Spleen (tissue), 11 donors: ENCODE measurements at regions not wholly inside any gene's neighbourhood (a gene's known extent, or its start where the extent isn't known, plus 50 kb on each side); places are given as distances from the start of the nearest gene placed in this dataset.

Experiments
- DNase-seq: peaks from one replicate; pipeline ENCODE4 v3.0.0-alpha.2; 2020
- H3K27ac ChIP-seq, 8 donors: fragments of 200-600 bp; sonication (generic) in 7 of 8; 1 replicate in 4 of 8; 2 replicates in 4 of 8; pipeline versions ENCODE4 v1.5.0 to v1.8.0; 2016 to 2021; ENCODE audit warnings: inconsistent platforms in 4 of 8, mild to moderate bottlenecking in 4 of 8, moderate library complexity in 1 of 8
- H3K27me3 ChIP-seq, 7 donors: fragments of 200-600 bp; sonication (generic) in 6 of 7; replicated peaks in 1 of 7; 1 replicate in 4 of 7; 2 replicates in 3 of 7; pipeline versions ENCODE4 v1.5.0 to v1.8.0; 2016 to 2021; ENCODE audit warnings: inconsistent platforms in 3 of 7, mild to moderate bottlenecking in 1 of 7
- H3K36me3 ChIP-seq, 6 donors: fragments of 200-600 bp; sonication (generic) in 5 of 6; 1 replicate in 4 of 6; 2 replicates in 2 of 6; pipeline versions ENCODE4 v1.5.0 to v1.8.0; 2016 to 2021; ENCODE audit warnings: inconsistent platforms in 2 of 6
- H3K4me1 ChIP-seq, 6 donors: fragments of 200-600 bp; sonication (generic) in 5 of 6; 1 replicate in 3 of 6; 2 replicates in 3 of 6; pipeline versions ENCODE4 v1.5.0 to v1.8.0; 2016 to 2021; ENCODE audit warnings: inconsistent platforms in 3 of 6
- H3K4me3 ChIP-seq, 8 donors: fragments of 200-600 bp; sonication (generic) in 7 of 8; 1 replicate in 4 of 8; 2 replicates in 4 of 8; pipeline versions ENCODE4 v1.5.0 to v1.8.0; 2016 to 2021; ENCODE audit warnings: inconsistent platforms in 4 of 8, mild to moderate bottlenecking in 4 of 8, moderate library complexity in 2 of 8
- H3K9me3 ChIP-seq, 8 donors: fragments of 200-600 bp; sonication (generic) in 7 of 8; 1 replicate in 4 of 8; 2 replicates in 4 of 8; pipeline versions ENCODE4 v1.5.0 to v1.8.0; 2016 to 2021; ENCODE audit warnings: inconsistent platforms in 4 of 8
- CTCF ChIP-seq, 11 experiments: fragments of 200-600 bp in 7 of 11; fragments of 450-650 bp in 4 of 11; sonication (generic) in 4 of 11; IDR thresholded peaks in 8 of 11; conservative IDR thresholded peaks in 3 of 11; 1 replicate in 7 of 11; 2 replicates in 4 of 11; pipeline versions ENCODE4 v1.4.0 to v1.8.0; 2016 to 2021; ENCODE audit warnings: antibody characterized with exemption in 11 of 11, inconsistent platforms in 4 of 11, mild to moderate bottlenecking in 1 of 11
- POLR2A ChIP-seq, 3 donors: fragments of 450-650 bp; IDR thresholded peaks; one replicate each; pipeline ENCODE4 v1.5.1; 2017; ENCODE audit warnings: antibody characterized with exemption in 3 of 3, mild to moderate bottlenecking in 1 of 3
- POLR2AphosphoS5 ChIP-seq, 3 donors: sonication (generic); formaldehyde crosslinking; IDR thresholded peaks; one replicate each; pipeline ENCODE4 v1.5.1; 2017; ENCODE audit warnings: antibody characterized with exemption in 3 of 3
- WGBS, 5 donors: extraction: QIAGEN DNeasy Blood & Tissue Kit in 3 of 5; methylation state at CpG; one replicate each; pipeline versions ENCODE4 v1.1.5 to v1.1.7; 2013 to 2018; 5-methylcytosine and 5-hydroxymethylcytosine counted together
- intact Hi-C: fragments of 100-400 bp; cut with DNase I; formaldehyde crosslinking; loops from one replicate; pipeline ENCODE4 v1.15.0; 2023; ENCODE audit warnings: low total_unique reads
- donor health status: healthy with polysubstance abuse.
- donor health status: DM: no; HTN: no; CAD: no; lungs with moderate emphysema.
- donor health status: DM: no; HTN: no; CAD: no.
- donor health status: Bipolar disorder and iron deficiency.
- donor health status: healthy.
- donor health status: DM: no; HTN: no; CAD: no.
- donor health status: DM: yes; HTN: yes; CAD: no.

- 32 to 80% (median 55%) methylated on average over 2 of the region's 2 CpGs for WGBS, 5 donors
- H3K4me3 ChIP-seq: no peak overlapping the region
- no peak for TF ChIP-seq CTCF (IDR thresholded peaks at IDR 0.05 in 8 of 11, conservative IDR thresholded peaks at IDR 0.05 in 3 of 11)
- TF ChIP-seq POLR2A (IDR thresholded peaks at IDR 0.05): no peak
- no peak for TF ChIP-seq POLR2AphosphoS5 (IDR thresholded peaks at IDR 0.05)
- no peaks in the 10 kb centered on the region for H3K4me1 ChIP-seq
- no peaks in the 10 kb centered on the region for H3K27me3 ChIP-seq
- H3K27ac ChIP-seq: no peak overlapping the region
- intact Hi-C loops: no loop called here
- no peak for DNase-seq
- H3K36me3 ChIP-seq: no peaks in the 10 kb centered on the region
- H3K9me3 ChIP-seq: peaks cover 0 to 11% (median 2%) of the 10 kb centered on the region in 8 donors
Measured at GRCh38 chr14:97747316-97747715, 950.1 kb downstream of the VRK1 start.

GRCh38 chr14:97748616-97749015, 951.4 kb downstream of the VRK1 start:
- H3K27ac ChIP-seq: no peak overlapping the region
- H3K36me3 ChIP-seq: no peaks in the 10 kb centered on the region
- H3K27me3 ChIP-seq: no peaks in the 10 kb centered on the region
- H3K4me1 ChIP-seq: no peaks in the 10 kb centered on the region
- peaks cover 0 to 11% (median 2%) of the 10 kb centered on the region in 8 donors for H3K9me3 ChIP-seq
- intact Hi-C loops: no loop called here
- TF ChIP-seq CTCF (IDR thresholded peaks at IDR 0.05 in 8 of 11, conservative IDR thresholded peaks at IDR 0.05 in 3 of 11) (no peak), POLR2AphosphoS5 (IDR thresholded peaks at IDR 0.05) (no peak), POLR2A (IDR thresholded peaks at IDR 0.05) (no peak)
- no peak overlapping the region for H3K4me3 ChIP-seq
- DNase-seq: no peak
- 74 to 88% (median 81%) methylated on average over 5 of the region's 5 CpGs for WGBS, 5 donors

GRCh38 chr14:97757491-97757890, 960.3 kb downstream of the VRK1 start:
- no peak for DNase-seq
- Histone ChIP-seq H3K36me3 (no peaks in the 10 kb centered on the region), H3K27me3 (no peaks in the 10 kb centered on the region), H3K4me3 (no peak overlapping the region), H3K4me1 (no peaks in the 10 kb centered on the region), H3K9me3 (no peaks in the 10 kb centered on the region), H3K27ac (no peak overlapping the region)
- 67 to 77% (median 72%) methylated on average over 6 of the region's 6 CpGs for WGBS, 5 donors
- TF ChIP-seq CTCF (IDR thresholded peaks at IDR 0.05 in 8 of 11, conservative IDR thresholded peaks at IDR 0.05 in 3 of 11) (no peak), POLR2AphosphoS5 (IDR thresholded peaks at IDR 0.05) (no peak), POLR2A (IDR thresholded peaks at IDR 0.05) (no peak)
- intact Hi-C loops: no loop called here

- H3K36me3 ChIP-seq: no peaks in the 10 kb centered on the region
- H3K4me1 ChIP-seq: no peaks in the 10 kb centered on the region
- no peak overlapping the region for H3K27ac ChIP-seq
- DNase-seq: no peak
- H3K4me3 ChIP-seq: no peak overlapping the region
- no peaks in the 10 kb centered on the region for H3K9me3 ChIP-seq
- TF ChIP-seq CTCF (IDR thresholded peaks at IDR 0.05 in 8 of 11, conservative IDR thresholded peaks at IDR 0.05 in 3 of 11) (no peak), POLR2A (IDR thresholded peaks at IDR 0.05) (no peak), POLR2AphosphoS5 (IDR thresholded peaks at IDR 0.05) (no peak)
- intact Hi-C loops: no loop called here
- H3K27me3 ChIP-seq: no peaks in the 10 kb centered on the region
- 80 to 88% (median 81%) methylated on average over 1 of the region's 1 CpG for WGBS, 5 donors
Measured at GRCh38 chr14:97760050-97760449, 962.9 kb downstream of the VRK1 start.
